Erythroblast (primary cell): ENCODE measurements at regions not wholly inside any gene's neighbourhood (a gene's known extent, or its start where the extent isn't known, plus 50 kb on each side); places are given as distances from the start of the nearest gene placed in this dataset.

Experiments
- GATA1 ChIP-seq: IDR thresholded peaks from 2 replicates; pipeline ENCODE4 v1.6.1; 2011; ENCODE audit warnings: low read depth, mild to moderate bottlenecking, control low read depth, low read length, moderate library complexity
- POLR2A ChIP-seq: IDR thresholded peaks from 2 replicates; pipeline ENCODE4 v1.6.1; 2011; ENCODE audit warnings: mild to moderate bottlenecking, low read length

DNA sequence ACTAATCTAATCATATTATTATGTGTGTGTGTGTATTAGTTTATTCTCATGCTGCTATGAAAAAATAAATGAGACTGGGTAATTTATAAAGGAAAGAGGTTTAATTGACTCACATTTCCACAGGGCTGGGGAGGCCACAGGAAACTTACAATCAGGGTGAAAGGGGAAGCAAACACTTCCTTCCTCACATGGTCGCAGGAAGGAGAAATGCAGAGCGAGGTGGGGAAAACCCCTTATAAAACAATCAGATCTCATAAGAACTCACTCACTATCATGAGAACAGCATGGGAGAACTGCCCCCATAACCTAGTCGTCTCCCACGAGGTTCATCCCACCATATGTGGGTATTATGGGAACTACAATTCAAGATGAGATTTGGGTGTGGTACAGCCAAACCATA, 190.9 kb upstream of the TAPT1 start:
- TF ChIP-seq POLR2A = no peak
- no peak for TF ChIP-seq GATA1
